Stomach smooth muscle (tissue), 2 donors: ENCODE measurements at regions not wholly inside any gene's neighbourhood (a gene's known extent, or its start where the extent isn't known, plus 50 kb on each side); places are given as distances from the start of the nearest gene placed in this dataset.

Experiments used
- H3K27ac ChIP-seq: one replicate; pipeline ENCODE4 v1.7.0; 2013; ENCODE audit warnings: mild to moderate bottlenecking, low read length, inconsistent platforms
- H3K27me3 ChIP-seq, 2 donors: one replicate each; pipeline ENCODE4 v1.7.0; 2013; ENCODE audit warnings: low read length in 2 of 2; ENCODE audit not compliant: insufficient read depth in 2 of 2, control insufficient read depth in 1 of 2
- H3K36me3 ChIP-seq, 2 donors: one replicate each; pipeline ENCODE4 v1.7.0; 2013; ENCODE audit warnings: low read length in 2 of 2; ENCODE audit not compliant: control insufficient read depth in 2 of 2, insufficient read depth in 2 of 2
- H3K4me1 ChIP-seq: one replicate; pipeline ENCODE4 v1.7.0; 2013; ENCODE audit warnings: low read length; ENCODE audit not compliant: control insufficient read depth, insufficient read depth
- H3K4me3 ChIP-seq, 2 donors: one replicate each; pipeline ENCODE4 v1.7.0; 2013; ENCODE audit warnings: low read length in 2 of 2
- H3K9ac ChIP-seq, 2 donors: one replicate each; pipeline ENCODE4 v1.7.0; 2013; ENCODE audit warnings: low read length in 2 of 2, mild to moderate bottlenecking in 1 of 2
- H3K9me3 ChIP-seq, 2 donors: one replicate each; pipeline ENCODE4 v1.7.0; 2013; ENCODE audit warnings: low read length in 2 of 2; ENCODE audit not compliant: control insufficient read depth in 2 of 2
- donor health status: healthy.
- donor health status: Pancreatic carcinoma.

- H3K27me3 ChIP-seq: peaks cover 7 to 27% of the 10 kb centered on the region in 2 donors
These were observed 93.2 kb downstream of the TEX29 start for GRCh38 chr13:111413407-111414187.

GRCh38 chr13:111414341-111414740, 93.9 kb downstream of the TEX29 start:
- Histone ChIP-seq H3K27me3 (peaks cover 7 to 23% of the 10 kb centered on the region in 2 donors), H3K9ac (no peak overlapping the region), H3K9me3 (no peaks in the 10 kb centered on the region), H3K4me1 (no peaks in the 10 kb centered on the region), H3K27ac (no peak overlapping the region), H3K36me3 (no peaks in the 10 kb centered on the region), H3K4me3 (no peak overlapping the region)

More at GRCh38 chr13:111413407-111414187, 93.2 kb downstream of the TEX29 start:
- no peaks in the 10 kb centered on the region for H3K36me3 ChIP-seq
- no peak overlapping the region for H3K4me3 ChIP-seq
- no peak overlapping the region for H3K27ac ChIP-seq
- H3K9me3 ChIP-seq: no peaks in the 10 kb centered on the region
- no peak overlapping the region for H3K9ac ChIP-seq
- no peaks in the 10 kb centered on the region for H3K4me1 ChIP-seq

DNA sequence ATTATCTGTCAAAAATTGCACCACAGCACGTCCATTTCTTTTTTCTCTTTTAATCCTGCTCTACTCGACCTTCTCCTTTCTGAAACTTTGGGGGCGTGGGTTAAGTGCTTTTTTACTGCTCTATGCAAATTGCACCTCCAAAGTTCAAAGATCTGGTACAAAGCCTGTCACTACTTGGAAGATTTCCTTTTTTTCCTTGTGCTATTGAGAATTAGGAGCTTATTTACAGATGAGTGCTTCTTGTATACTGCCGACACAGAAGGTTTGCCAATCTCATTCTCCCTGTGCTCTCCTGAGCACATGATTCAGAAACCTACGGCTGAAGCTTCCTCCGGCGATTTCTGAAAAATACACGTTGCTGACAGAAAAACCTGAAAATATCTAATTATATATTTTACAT, 94.8 kb downstream of the TEX29 start:
- no peak overlapping the region for H3K9ac ChIP-seq
- peaks cover 2 to 18% of the 10 kb centered on the region in 2 donors for H3K27me3 ChIP-seq

GRCh38 chr13:111415765-111416164, 95.3 kb downstream of the TEX29 start:
- Histone ChIP-seq H3K27ac (no peak overlapping the region), H3K9ac (no peak overlapping the region), H3K4me1 (no peaks in the 10 kb centered on the region), H3K9me3 (no peaks in the 10 kb centered on the region), H3K36me3 (no peaks in the 10 kb centered on the region), H3K27me3 (peaks cover 2 to 16% of the 10 kb centered on the region in 2 donors), H3K4me3 (no peak overlapping the region)

More for the DNA sequence above, 94.8 kb downstream of the TEX29 start:
- H3K4me1 ChIP-seq: no peaks in the 10 kb centered on the region
- H3K27ac ChIP-seq: no peak overlapping the region
- H3K4me3 ChIP-seq: no peak overlapping the region
- H3K9me3 ChIP-seq: no peaks in the 10 kb centered on the region
- no peaks in the 10 kb centered on the region for H3K36me3 ChIP-seq

GRCh38 chr13:111418101-111418500, 97.7 kb downstream of the TEX29 start:
- no peak overlapping the region for H3K27ac ChIP-seq
- no peaks in the 10 kb centered on the region for H3K4me1 ChIP-seq
- H3K9me3 ChIP-seq: no peaks in the 10 kb centered on the region
- no peak overlapping the region for H3K4me3 ChIP-seq
- no peaks in the 10 kb centered on the region for H3K36me3 ChIP-seq
- H3K27me3 ChIP-seq: peaks cover 2 to 13% of the 10 kb centered on the region in 2 donors
- H3K9ac ChIP-seq: no peak overlapping the region

DNA sequence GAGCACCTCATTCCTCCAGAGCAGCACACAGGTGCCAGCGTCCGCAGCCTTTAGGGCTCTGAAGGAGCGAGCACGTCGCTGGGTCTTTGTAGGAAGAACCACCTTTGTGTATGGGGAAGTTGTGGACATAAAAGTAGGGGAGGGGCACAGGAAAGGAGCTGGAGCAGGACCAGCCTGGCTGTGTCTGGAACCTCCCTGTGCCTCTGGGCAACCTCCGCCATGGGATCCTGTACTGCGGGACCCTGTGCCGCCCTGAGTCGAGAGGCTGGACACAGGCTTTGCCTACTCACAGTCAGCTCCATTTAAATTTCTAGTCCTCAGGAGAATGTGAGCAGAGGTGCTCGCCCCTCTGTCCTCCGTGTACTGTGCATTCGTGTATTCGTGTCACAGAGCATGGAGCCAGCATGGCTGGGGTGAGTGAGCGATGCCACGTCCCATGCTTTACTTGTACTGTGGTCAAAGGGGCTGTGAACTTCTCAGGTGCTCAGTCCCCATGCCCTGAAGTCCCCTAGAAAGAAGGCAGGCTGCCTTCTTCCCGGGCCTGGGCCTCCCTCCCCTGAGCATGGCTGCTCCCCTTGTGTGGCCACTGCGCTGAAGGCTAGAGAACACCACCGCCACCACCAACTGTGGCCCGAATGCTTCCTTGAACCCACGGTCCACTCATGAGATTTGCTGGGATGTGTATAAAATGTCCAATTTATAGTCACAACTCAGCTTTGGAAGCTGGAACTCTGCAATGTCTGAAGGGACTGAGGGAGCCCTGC, 99.9 kb downstream of the TEX29 start:
- no peak overlapping the region for H3K27ac ChIP-seq
- no peak overlapping the region for H3K4me3 ChIP-seq
- H3K27me3 ChIP-seq: peaks cover 2 to 3% of the 10 kb centered on the region in 2 donors
- no peaks in the 10 kb centered on the region for H3K4me1 ChIP-seq
- no peak overlapping the region for H3K9ac ChIP-seq
- no peaks in the 10 kb centered on the region for H3K9me3 ChIP-seq
- H3K36me3 ChIP-seq: no peaks in the 10 kb centered on the region

DNA sequence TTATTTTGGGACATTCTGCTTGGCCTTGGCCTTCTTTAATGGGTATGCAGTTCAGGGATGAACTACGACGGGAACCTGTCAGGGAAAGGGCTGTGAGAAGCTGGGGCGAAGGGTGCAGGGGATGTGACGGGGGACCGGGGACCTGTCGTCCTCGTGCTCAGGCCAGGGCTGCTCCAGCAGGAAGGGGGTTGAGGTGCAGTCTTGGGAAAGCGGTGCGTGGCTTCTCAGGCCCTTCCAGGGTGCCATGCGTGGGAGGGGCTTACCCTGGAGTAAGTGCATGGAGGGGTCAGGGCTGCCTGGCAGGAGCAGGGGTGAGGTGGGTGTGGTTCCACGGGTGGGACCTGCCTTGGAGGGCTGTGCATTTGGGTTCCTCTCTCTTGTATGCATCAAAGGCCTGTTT, 100.8 kb downstream of the TEX29 start:
- Histone ChIP-seq H3K4me1 (no peaks in the 10 kb centered on the region), H3K36me3 (no peaks in the 10 kb centered on the region), H3K9ac (no peak overlapping the region), H3K9me3 (no peaks in the 10 kb centered on the region), H3K27ac (no peak overlapping the region), H3K27me3 (peaks cover 2 to 3% of the 10 kb centered on the region in 2 donors), H3K4me3 (no peak overlapping the region)

GRCh38 chr13:111422348-111422747, 101.9 kb downstream of the TEX29 start:
- Histone ChIP-seq H3K4me1 (no peaks in the 10 kb centered on the region), H3K9me3 (no peaks in the 10 kb centered on the region), H3K9ac (no peak overlapping the region), H3K36me3 (no peaks in the 10 kb centered on the region), H3K4me3 (no peak overlapping the region), H3K27me3 (peaks cover 0 to 5% of the 10 kb centered on the region in 2 donors), H3K27ac (no peak overlapping the region)

DNA sequence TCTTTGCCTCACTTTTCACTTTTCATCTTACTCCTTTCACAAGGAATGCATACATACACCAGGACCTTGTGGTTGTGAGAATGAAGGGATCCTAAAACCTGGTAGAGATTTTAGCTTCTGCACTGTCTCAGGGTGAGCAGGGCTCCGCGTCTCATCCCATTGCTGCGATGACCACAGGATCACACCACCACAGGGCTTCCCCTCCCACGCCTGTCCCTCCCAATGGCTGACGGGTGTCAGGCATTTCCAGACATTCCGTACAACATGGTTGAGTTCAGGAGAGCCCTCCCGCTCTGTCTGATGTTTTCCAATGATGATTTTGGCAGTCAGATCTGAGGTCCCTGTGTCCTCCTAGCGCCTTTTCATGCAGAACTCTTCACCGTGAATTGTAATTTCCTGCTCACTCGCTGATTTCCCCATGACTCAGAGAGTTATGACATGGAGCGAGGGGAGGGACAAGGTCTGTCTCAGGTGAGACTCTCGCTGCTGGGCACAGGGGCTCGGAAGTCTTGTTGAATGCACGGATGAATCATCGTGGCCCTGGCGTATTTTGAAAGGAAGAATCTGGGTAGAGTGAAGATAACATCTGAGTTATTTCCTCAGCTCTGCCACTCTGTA, 102.8 kb downstream of the TEX29 start:
- H3K4me1 ChIP-seq: no peaks in the 10 kb centered on the region
- H3K9ac ChIP-seq: no peak overlapping the region
- H3K9me3 ChIP-seq: no peaks in the 10 kb centered on the region

GRCh38 chr13:111424134-111424533, 103.7 kb downstream of the TEX29 start:
- no peaks in the 10 kb centered on the region for H3K36me3 ChIP-seq
- H3K27me3 ChIP-seq: peaks cover 0 to 8% of the 10 kb centered on the region in 2 donors
- H3K27ac ChIP-seq: no peak overlapping the region
- H3K9ac ChIP-seq: no peak overlapping the region
- no peaks in the 10 kb centered on the region for H3K9me3 ChIP-seq
- H3K4me1 ChIP-seq: no peaks in the 10 kb centered on the region
- no peak overlapping the region for H3K4me3 ChIP-seq

More for the DNA sequence above, 102.8 kb downstream of the TEX29 start:
- Histone ChIP-seq H3K4me3 (no peak overlapping the region), H3K27ac (no peak overlapping the region), H3K27me3 (peaks cover 0 to 7% of the 10 kb centered on the region in 2 donors), H3K36me3 (no peaks in the 10 kb centered on the region)
